DOHH2 (cell line): ENCODE measurements at regions not wholly inside any gene's neighbourhood (a gene's known extent, or its start where the extent isn't known, plus 50 kb on each side); places are given as distances from the start of the nearest gene placed in this dataset.

ENCODE experiments used
- EZH2phosphoT487 ChIP-seq: fragments of 200-600 bp; sonication (generic); IDR thresholded peaks from 2 replicates; pipeline ENCODE4 v1.6.1; 2017; ENCODE audit warnings: borderline replicate concordance, mild to moderate bottlenecking, antibody characterized with exemption, low read length, moderate library complexity, mixed read lengths
- TF ChIP-seq, protein P1 (sequence below): fragments of 200-600 bp; sonication (generic); IDR thresholded peaks from one replicate; pipeline ENCODE4 v1.5.1; 2014; ENCODE audit warnings: antibody characterized with exemption, mild to moderate bottlenecking, low read depth, low read length; ENCODE audit not compliant: poor library complexity, severe bottlenecking

DNA sequence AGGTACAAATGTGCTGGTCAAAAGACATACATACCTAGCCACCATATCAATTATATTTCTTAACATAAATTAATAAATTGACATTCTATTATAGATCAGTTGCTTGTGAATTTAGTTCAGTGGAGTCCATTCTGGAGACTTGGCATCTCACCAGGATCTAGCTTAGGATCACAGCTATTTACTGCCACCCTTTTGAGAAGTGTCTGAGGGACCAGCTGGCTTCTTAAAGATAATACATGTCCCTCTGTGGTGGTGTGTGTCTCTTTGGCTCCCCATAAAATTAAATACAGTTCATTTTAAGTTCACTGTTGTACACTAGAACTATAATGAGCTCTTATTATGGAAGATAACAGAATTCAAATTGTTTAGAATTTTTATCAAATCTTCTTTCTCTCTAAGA is 290.7 kb downstream of the PRELID2 start:
- TF ChIP-seq, protein P1, sequence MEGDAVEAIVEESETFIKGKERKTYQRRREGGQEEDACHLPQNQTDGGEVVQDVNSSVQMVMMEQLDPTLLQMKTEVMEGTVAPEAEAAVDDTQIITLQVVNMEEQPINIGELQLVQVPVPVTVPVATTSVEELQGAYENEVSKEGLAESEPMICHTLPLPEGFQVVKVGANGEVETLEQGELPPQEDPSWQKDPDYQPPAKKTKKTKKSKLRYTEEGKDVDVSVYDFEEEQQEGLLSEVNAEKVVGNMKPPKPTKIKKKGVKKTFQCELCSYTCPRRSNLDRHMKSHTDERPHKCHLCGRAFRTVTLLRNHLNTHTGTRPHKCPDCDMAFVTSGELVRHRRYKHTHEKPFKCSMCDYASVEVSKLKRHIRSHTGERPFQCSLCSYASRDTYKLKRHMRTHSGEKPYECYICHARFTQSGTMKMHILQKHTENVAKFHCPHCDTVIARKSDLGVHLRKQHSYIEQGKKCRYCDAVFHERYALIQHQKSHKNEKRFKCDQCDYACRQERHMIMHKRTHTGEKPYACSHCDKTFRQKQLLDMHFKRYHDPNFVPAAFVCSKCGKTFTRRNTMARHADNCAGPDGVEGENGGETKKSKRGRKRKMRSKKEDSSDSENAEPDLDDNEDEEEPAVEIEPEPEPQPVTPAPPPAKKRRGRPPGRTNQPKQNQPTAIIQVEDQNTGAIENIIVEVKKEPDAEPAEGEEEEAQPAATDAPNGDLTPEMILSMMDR = no peak
- TF ChIP-seq EZH2phosphoT487 = no peak
